Stimulated activated CD8-positive, alpha-beta memory T cell treated with anti-CD3 and anti-CD28 coated beads, Interleukin-4, amount 100 ng/mL, for 48 hours (primary cell): ENCODE measurements at regions not wholly inside any gene's neighbourhood (a gene's known extent, or its start where the extent isn't known, plus 50 kb on each side); places are given as distances from the start of the nearest gene placed in this dataset.

Source experiments
- DNase-seq: peaks from one replicate; pipeline ENCODE4 v3.0.0-alpha.2; 2020

DNA sequence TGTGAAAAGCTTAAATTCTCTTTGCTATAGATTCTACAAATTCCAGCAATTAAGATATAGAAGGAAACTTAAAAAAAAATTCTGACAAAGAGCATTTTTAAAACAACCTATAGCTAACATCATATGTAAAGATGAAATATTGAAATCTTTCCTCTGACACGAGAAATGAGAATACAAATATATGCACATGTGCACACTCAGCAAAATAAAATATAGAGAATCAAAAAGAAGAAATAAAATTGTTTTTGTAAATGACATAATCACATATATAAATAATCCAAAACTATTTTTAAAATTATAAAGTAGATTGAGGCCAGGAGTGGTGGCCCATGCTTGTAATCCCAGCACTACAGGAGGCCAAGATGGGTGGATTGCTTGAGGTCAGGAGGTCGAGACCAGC is 265.1 kb downstream of the IRX2 start:
- no peak for DNase-seq

- no peak for DNase-seq
Observed at GRCh38 chr5:2482778-2483177, 268.7 kb downstream of the IRX2 start.

GRCh38 chr5:2480871-2481270 is 270.6 kb downstream of the IRX2 start:
- DNase-seq: no peak

GRCh38 chr5:2475902-2476301 is 275.6 kb downstream of the IRX2 start:
- DNase-seq: no peak

- DNase-seq: no peak
Observed at GRCh38 chr5:2472670-2473069, 278.8 kb downstream of the IRX2 start.

DNA sequence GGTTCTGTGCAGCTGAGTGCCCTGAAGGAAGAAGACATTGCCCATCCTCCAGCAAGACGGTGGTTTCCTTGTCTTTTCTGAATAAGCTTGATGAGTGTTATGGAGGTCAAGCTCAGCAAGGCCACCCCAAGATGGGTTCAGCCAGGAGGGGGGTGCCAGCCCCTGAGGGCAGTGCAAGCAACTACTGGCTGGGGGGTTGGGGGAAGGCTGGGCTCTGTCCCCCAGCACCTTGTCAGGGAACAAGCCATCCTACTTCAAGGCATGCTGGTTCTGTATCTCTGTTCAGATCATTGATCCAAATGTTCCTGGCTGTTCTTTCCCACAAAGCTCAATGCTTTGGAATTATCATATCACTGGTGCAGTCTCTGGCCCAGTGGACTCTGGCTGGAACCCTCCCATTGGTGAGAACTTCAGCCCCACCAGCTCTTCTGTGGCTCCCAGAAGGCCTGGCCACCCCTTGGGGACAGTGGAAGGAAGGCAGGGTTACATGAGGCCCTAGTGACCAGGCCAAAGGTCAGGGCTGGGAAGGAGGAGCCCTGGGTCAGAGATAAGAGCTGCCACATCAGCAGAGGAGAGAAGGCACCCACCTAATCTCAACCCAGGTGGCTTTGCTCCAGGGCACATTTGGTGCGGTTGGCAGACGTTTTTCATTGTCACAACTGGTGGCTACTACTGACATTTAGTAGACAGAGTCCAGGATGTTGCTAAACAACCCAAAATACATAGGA is 280.2 kb downstream of the IRX2 start:
- no peak for DNase-seq

DNA sequence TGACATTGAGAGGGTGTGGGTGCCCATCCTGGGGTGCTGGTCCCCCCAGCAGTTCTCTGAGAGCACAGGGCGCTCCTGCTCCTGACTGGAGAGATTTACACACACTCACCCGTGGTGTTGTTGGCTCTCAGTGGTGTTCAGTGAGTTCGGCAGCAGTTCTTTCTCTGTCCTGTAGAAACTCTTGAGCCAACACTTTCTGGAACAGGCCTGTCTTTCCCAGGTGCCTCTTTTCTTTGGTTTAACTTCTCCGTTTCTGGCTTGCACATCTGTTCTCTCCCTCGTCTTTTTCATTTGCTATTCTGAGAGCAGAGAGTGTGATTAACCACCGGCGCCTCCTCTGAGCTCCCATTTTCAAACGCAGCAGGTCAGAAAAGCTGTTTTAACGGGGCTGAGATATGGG is 284.5 kb downstream of the IRX2 start:
- no peak for DNase-seq

DNA sequence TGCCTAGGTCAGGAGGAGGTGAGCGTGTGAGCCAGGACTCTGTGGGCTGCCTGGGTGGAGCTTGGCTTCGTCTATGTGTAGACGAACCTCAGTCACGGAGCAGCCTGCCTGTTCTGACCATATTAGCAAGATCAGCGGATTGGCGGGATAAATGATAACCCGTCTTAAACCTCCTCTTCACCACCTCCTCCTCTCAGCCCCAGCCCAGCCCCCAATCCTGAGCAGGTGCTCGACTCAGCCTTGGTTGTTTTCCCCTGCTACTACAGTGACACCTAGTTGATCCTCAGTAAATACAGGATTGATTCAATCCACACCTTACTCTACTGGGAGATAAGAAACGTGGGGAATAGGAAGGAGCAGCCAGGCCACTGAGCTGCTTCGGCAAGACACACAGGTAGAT is 286.1 kb downstream of the IRX2 start:
- no peak for DNase-seq

GRCh38 chr5:2464141-2464540 is 287.3 kb downstream of the IRX2 start:
- DNase-seq: no peak

GRCh38 chr5:2461701-2462691 is 289.5 kb downstream of the IRX2 start:
- no peak for DNase-seq

GRCh38 chr5:2460098-2460497 is 291.4 kb downstream of the IRX2 start:
- no peak for DNase-seq

DNA sequence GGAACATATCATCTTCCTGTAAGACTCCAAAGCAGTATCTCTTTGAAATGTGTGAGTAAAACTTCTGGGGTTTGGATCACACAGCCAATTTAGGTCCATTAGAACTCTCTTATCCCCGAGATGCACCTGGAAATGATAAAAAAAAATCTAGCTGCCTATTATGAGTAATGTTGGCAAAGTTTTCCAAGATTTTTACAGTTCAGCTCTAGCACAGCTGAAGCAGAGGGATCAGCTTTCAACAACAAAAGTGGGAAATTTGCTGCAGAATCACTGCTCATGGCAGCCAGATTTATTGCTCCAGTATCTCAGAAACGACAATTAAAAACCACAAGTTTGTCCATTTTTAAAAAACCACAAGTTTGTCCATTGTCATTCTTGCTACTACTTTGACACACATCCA is 292.2 kb downstream of the IRX2 start:
- DNase-seq: no peak

DNA sequence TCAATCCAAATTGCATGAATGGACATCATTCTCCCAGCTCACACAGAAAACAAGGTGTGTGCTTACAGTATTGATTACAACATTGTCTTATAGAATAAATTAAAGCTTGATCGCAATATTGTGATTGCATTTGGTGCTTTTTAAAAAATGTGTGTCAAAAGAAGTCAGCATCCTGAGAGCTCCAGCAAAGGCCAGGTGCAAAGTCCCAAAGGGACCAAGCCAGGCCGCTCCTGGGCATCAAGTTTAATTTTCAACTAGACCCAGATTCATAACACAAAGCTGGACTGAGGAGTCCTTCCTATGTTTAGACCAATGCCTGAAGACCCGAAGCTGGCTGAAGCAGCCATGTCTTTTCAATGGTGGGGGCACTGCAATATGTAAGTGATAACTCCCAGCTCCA is 295.6 kb downstream of the IRX2 start:
- DNase-seq: no peak

DNA sequence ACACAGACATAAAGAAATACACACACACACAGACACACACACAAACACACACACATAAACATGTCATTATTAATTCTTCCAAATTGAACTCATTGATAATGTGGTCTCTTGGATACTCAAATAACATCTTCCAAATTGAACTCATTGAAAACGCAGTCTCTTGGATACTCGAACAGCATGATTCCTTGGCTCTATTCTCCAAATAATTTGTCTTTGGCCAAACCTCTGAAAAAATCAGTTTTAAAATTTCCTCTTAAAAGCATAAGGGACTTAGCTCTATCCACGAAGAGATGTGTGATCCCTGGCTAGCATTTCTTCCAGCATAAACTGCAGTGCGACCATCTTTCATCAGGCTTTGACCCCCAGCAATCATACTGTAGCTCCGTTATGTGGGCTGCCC is 296.6 kb downstream of the IRX2 start:
- no peak for DNase-seq

DNA sequence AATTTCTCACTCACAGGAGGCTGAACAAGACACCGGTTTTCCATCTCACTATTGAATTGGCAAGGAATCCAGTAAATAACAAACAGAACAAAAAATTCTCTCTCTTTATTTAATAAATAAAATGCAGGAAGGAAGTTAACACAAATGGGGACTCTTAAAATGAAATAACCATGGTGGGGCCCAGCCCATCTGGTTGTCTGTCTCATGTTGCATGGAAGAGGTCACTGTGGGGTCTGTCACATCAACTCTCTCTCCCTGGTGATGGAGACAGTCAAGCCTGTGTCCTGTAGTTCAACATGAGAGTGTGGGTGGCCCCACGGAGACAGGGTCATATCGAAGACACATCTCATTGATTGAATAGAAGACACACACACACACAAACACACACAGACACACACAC is 297.7 kb downstream of the IRX2 start:
- DNase-seq: no peak

DNA sequence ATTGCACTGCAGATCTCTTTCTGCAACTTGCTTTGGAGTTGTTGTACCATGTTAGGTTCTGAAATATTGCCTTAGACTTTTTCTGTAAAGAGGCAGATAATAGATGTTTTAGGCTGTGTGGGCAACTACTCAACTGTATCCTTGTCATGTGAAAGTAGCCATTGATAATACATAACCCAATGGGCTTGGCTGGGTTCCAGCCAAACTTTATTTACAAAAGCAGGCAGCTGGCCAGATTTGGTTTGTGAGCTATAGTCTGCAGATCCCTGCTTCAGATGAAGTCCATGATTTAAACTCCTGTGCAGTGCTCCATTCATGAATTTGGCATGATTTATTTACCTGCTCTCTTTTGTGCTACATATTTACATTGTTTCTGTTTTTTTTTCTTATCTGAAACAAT is 300.4 kb downstream of the IRX2 start:
- no peak for DNase-seq

- no peak for DNase-seq
Observed at GRCh38 chr5:2442496-2443354, 308.8 kb downstream of the IRX2 start.

DNA sequence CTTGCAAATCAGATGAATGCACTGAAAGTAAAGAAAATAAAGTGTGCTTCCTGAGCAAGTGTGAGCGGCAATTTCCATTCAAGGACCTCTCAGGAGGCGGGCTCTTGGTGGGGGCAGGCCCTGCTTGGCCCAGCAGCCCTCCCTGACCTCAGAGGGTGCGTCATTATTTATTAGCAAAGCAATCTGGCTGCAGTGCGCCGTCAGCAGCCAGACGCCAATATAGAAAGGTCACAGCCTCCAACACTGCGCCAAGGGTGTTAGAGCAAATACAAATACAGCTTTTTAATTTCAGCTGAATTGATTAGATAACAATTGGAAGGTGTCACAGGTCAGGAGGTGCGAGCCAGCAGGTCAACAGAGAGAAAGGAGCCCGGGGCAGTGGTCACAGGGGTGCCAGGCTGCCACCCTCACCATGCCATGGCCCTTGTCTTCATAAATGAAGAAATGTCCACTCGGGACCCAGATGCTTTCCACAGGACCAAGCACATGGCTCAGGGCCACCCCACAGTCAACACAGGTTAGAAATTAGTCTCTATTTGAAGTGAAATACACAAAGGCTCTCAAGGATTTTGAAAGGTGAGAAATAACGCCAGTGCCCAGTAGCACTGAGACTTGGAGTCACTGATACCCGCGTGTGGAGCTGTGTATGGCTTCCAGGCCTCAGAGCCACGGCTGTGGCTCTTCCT is 309.8 kb downstream of the IRX2 start:
- DNase-seq: no peak

- DNase-seq: no peak
Observed at GRCh38 chr5:2439608-2440007, 311.9 kb downstream of the IRX2 start.

DNA sequence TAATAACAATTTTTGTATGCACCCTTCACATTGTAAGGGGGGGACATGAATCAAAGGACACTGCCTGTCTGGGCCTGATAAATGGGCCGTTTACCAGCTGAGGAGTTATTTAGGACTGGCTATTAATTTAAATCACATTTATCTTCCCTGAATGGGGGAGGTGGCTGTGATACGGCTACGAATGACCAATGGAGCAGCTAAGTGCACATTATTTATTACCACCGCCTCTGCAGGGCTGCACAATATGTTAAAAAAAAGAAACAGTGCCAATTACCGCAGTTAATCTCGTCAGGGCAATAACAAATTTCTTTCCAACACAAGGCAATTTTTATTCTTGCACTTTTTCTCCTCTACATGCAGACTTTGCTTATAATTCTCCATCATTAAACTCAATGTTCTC is 318.4 kb downstream of the IRX2 start:
- no peak for DNase-seq

- DNase-seq: no peak
Observed at GRCh38 chr5:2432076-2432920, 319.2 kb downstream of the IRX2 start.

- DNase-seq: no peak
Observed at GRCh38 chr5:2430606-2431005, 320.9 kb downstream of the IRX2 start.
